Aorta (tissue), 5 donors: ENCODE measurements at regions not wholly inside any gene's neighbourhood (a gene's known extent, or its start where the extent isn't known, plus 50 kb on each side); places are given as distances from the start of the nearest gene placed in this dataset.

Experiments used
- ATAC-seq: fragments of 200-7000 bp; cut with Tn5 transposase; one replicate; pipeline ENCODE4 v1.9.1; 2022; ENCODE audit warnings: moderate library complexity; ENCODE audit not compliant: low FRiP score
- DNase-seq, 2 donors: peaks; one replicate each; pipeline ENCODE4 v3.0.0-alpha.2; 2020
- H3K27ac ChIP-seq, 2 donors: one replicate each; pipeline ENCODE4 v1.5.1; 2013; ENCODE audit warnings: low read length in 2 of 2, mild to moderate bottlenecking in 2 of 2, moderate library complexity in 2 of 2, control low read depth in 1 of 2, inconsistent platforms in 1 of 2, low read depth in 1 of 2
- H3K27me3 ChIP-seq, 2 donors: one replicate each; pipeline ENCODE4 v1.6.1; 2013; ENCODE audit warnings: control low read depth in 1 of 2, low read length in 1 of 2, mild to moderate bottlenecking in 1 of 2, moderate library complexity in 1 of 2; ENCODE audit not compliant: insufficient read depth in 2 of 2, control insufficient read depth in 1 of 2
- H3K36me3 ChIP-seq, 2 donors: one replicate each; pipeline ENCODE4 v1.6.1; 2013; ENCODE audit warnings: control low read depth in 1 of 2, low read length in 1 of 2, mild to moderate bottlenecking in 1 of 2; ENCODE audit not compliant: insufficient read depth in 2 of 2, control insufficient read depth in 1 of 2
- H3K4me1 ChIP-seq, 2 donors: one replicate each; pipeline ENCODE4 v1.6.1; 2013; ENCODE audit warnings: low read length in 2 of 2, control low read depth in 1 of 2, mild to moderate bottlenecking in 1 of 2, moderate library complexity in 1 of 2; ENCODE audit not compliant: insufficient read depth in 2 of 2, control insufficient read depth in 1 of 2
- H3K4me3 ChIP-seq, 2 donors: one replicate each; pipeline ENCODE4 v1.5.1; 2013; ENCODE audit warnings: low read length in 2 of 2, control low read depth in 1 of 2, mild to moderate bottlenecking in 1 of 2
- H3K9me3 ChIP-seq: one replicate; pipeline ENCODE4 v1.6.1; 2013; ENCODE audit warnings: mild to moderate bottlenecking, low read length; ENCODE audit not compliant: control insufficient read depth
- WGBS, 2 donors: extraction: QIAGEN DNeasy Blood & Tissue Kit; methylation state at CpG; one replicate each; pipeline ENCODE4 v1.1.7; 2013; 5-methylcytosine and 5-hydroxymethylcytosine counted together
- intact Hi-C, 2 donors: fragments of 100-400 bp; cut with DNase I; formaldehyde crosslinking; loops; one replicate each; pipeline versions ENCODE4 v1.14.2 to v1.15.0; 2022
- donor health status: healthy with polysubstance abuse.
- donor health status: Bipolar disorder and iron deficiency.
- donor health status: DM: no; HTN: no; CAD: no.
- donor health status: DM: no; HTN: no; CAD: no.
- donor health status: DM: yes; HTN: yes; CAD: no.

- Histone ChIP-seq H3K27me3 (no peaks in the 10 kb centered on the region), H3K36me3 (no peaks in the 10 kb centered on the region), H3K27ac (peak overlapping the region; percentile 91 to 99), H3K4me3 (no peak overlapping the region), H3K4me1 (peaks cover 0 to 5% of the 10 kb centered on the region in 2 donors), H3K9me3 (no peaks in the 10 kb centered on the region)
- ATAC-seq (peak; percentile 41), DNase-seq (no peak)
- intact Hi-C loops = no loop called here
- WGBS, 2 donors = 13 to 18% methylated on average over 3 of the region's 3 CpGs
Observed at GRCh38 chr5:173472784-173473278, 143.6 kb downstream of the BOD1 start.

GRCh38 chr5:173472164-173472563 is 143.9 kb upstream of the STC2 start:
- DNase-seq (peak in 1 of 2 donors; percentile 75), ATAC-seq (peak; percentile 88)
- H3K4me3 ChIP-seq = no peak overlapping the region
- no peaks in the 10 kb centered on the region for H3K27me3 ChIP-seq
- intact Hi-C loops = no loop called here
- H3K4me1 ChIP-seq = peaks cover 0 to 5% of the 10 kb centered on the region in 2 donors
- WGBS, 2 donors = 7 to 10% methylated on average over 3 of the region's 3 CpGs
- H3K9me3 ChIP-seq = no peaks in the 10 kb centered on the region
- H3K27ac ChIP-seq = peak overlapping the region; percentile 91 to 99
- no peaks in the 10 kb centered on the region for H3K36me3 ChIP-seq

DNA sequence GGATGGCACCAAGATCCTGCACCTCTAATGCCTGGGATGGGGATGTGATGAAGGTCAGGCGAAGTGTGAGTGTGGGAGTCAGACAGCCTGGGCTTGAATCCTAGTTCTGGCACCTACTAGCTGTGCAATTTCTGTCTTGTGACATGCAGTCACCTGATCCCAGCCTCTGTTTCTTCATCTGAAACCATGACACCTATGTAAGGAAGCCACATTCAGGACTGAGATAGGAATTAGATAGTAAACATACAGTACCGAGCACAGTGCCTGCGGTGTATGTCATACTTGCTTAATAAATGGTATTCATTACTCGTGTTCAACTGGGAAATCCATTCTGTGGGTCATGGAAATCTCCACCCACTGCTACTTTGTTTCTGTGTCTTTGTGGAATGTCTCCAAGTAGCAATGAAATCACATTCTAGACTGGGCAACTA is 140.6 kb upstream of the STC2 start:
- no peaks in the 10 kb centered on the region for H3K27me3 ChIP-seq
- H3K27ac ChIP-seq = no peak overlapping the region
- no peak overlapping the region for H3K4me3 ChIP-seq
- no peak for ATAC-seq
- H3K36me3 ChIP-seq = no peaks in the 10 kb centered on the region
- peaks cover 0 to 3% of the 10 kb centered on the region in 2 donors for H3K4me1 ChIP-seq
- WGBS, 2 donors = 66 to 73% methylated on average over 4 of the region's 4 CpGs
- H3K9me3 ChIP-seq = no peaks in the 10 kb centered on the region
- intact Hi-C loops = no loop called here
- DNase-seq = no peak

DNA sequence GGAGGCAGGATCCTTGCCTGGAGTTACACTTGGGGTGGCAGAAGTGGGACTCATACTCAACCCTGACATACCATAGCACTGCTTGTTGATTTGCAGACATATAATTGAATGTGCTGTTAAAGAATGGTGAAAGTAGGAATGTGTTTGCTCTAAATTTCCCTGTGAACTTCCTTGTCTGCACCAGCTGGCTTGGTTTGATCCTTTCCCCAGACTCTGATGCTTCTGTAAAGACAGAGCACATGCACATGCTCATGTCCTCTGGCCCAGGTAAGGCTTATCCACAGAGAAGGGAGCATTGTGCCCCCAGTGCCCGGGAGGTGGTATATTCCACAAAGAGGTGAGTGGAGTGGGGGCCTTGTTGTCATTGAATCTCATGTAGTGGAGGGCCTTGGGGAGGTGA is 138.0 kb upstream of the STC2 start:
- 94 to 96% methylated on average over 1 of the region's 1 CpG for WGBS, 2 donors
- Histone ChIP-seq H3K27me3 (no peaks in the 10 kb centered on the region), H3K4me1 (no peaks in the 10 kb centered on the region), H3K9me3 (no peaks in the 10 kb centered on the region), H3K4me3 (no peak overlapping the region), H3K36me3 (no peaks in the 10 kb centered on the region), H3K27ac (no peak overlapping the region)
- DNase-seq (no peak), ATAC-seq (no peak)
- intact Hi-C loops = no loop called here

- ATAC-seq (no peak), DNase-seq (no peak)
- H3K4me1 ChIP-seq = no peaks in the 10 kb centered on the region
- no peaks in the 10 kb centered on the region for H3K9me3 ChIP-seq
- H3K36me3 ChIP-seq = no peaks in the 10 kb centered on the region
- H3K27ac ChIP-seq = no peak overlapping the region
- H3K4me3 ChIP-seq = no peak overlapping the region
- 82 to 86% methylated on average over 4 of the region's 4 CpGs for WGBS, 2 donors
- no peaks in the 10 kb centered on the region for H3K27me3 ChIP-seq
- intact Hi-C loops = no loop called here
Observed at GRCh38 chr5:173464813-173465212, 136.6 kb upstream of the STC2 start.

GRCh38 chr5:173463207-173463606 is 135.0 kb upstream of the STC2 start:
- 93 to 98% methylated on average over 3 of the region's 3 CpGs for WGBS, 2 donors

GRCh38 chr5:173458828-173459609 is 130.8 kb upstream of the STC2 start:
- H3K27me3 ChIP-seq = no peaks in the 10 kb centered on the region
- ATAC-seq = no peak
- no peak overlapping the region for H3K27ac ChIP-seq
- intact Hi-C loops = loop anchor here in 1 of 2 donors (10.0 kb wide), 1 partner anchor 96 kb away; no protein-coding TSS in a partner anchor
- no peaks in the 10 kb centered on the region for H3K9me3 ChIP-seq
- no peak overlapping the region for H3K4me3 ChIP-seq
- H3K36me3 ChIP-seq = no peaks in the 10 kb centered on the region
- DNase-seq = no peak
- WGBS, 2 donors = 79 to 82% methylated on average over 10 of the region's 10 CpGs
- H3K4me1 ChIP-seq = no peaks in the 10 kb centered on the region

More at GRCh38 chr5:173463207-173463606, 135.0 kb upstream of the STC2 start:
- intact Hi-C loops = no loop called here
- no peak for DNase-seq
- no peaks in the 10 kb centered on the region for H3K36me3 ChIP-seq
- H3K27me3 ChIP-seq = no peaks in the 10 kb centered on the region
- H3K4me3 ChIP-seq = no peak overlapping the region
- no peak overlapping the region for H3K27ac ChIP-seq
- no peaks in the 10 kb centered on the region for H3K4me1 ChIP-seq
- no peak for ATAC-seq
- no peaks in the 10 kb centered on the region for H3K9me3 ChIP-seq

GRCh38 chr5:173457482-173457881 is 129.3 kb upstream of the STC2 start:
- ATAC-seq = no peak
- intact Hi-C loops = loop anchor here in 1 of 2 donors (10.0 kb wide), 1 partner anchor 97 kb away; no protein-coding TSS in a partner anchor
- H3K27ac ChIP-seq = peak overlapping the region in 1 of 2 donors; percentile 15
- no peaks in the 10 kb centered on the region for H3K27me3 ChIP-seq
- DNase-seq = no peak
- H3K36me3 ChIP-seq = no peaks in the 10 kb centered on the region
- no peaks in the 10 kb centered on the region for H3K4me1 ChIP-seq
- 5 to 13% methylated on average over 5 of the region's 5 CpGs for WGBS, 2 donors
- no peaks in the 10 kb centered on the region for H3K9me3 ChIP-seq
- no peak overlapping the region for H3K4me3 ChIP-seq

- Histone ChIP-seq H3K27me3 (no peaks in the 10 kb centered on the region), H3K27ac (no peak overlapping the region), H3K36me3 (no peaks in the 10 kb centered on the region), H3K4me3 (no peak overlapping the region), H3K4me1 (no peaks in the 10 kb centered on the region), H3K9me3 (no peaks in the 10 kb centered on the region)
- intact Hi-C loops = loop anchor here in 1 of 2 donors (10.0 kb wide), 1 partner anchor 98 kb away; no protein-coding TSS in a partner anchor
- DNase-seq (no peak), ATAC-seq (no peak)
- WGBS, 2 donors = 69 to 76% methylated on average over 5 of the region's 5 CpGs
Observed at GRCh38 chr5:173456751-173457171, 128.5 kb upstream of the STC2 start.
